Activated CD8-positive, alpha-beta T cell treated with anti-CD3 and anti-CD28 coated beads for 36 hours (primary cell): ENCODE measurements at regions not wholly inside any gene's neighbourhood (a gene's known extent, or its start where the extent isn't known, plus 50 kb on each side); places are given as distances from the start of the nearest gene placed in this dataset.
"Not testable (repeated sequence)": the region's sequence is repeated elsewhere in the genome, so short reads cannot be mapped to it uniquely, and the experiment has no call there.

ENCODE experiments used
- ATAC-seq: fragments of 200-7000 bp; cut with Tn5 transposase; one replicate; pipeline ENCODE4 v1.10.0; 2021; ENCODE audit warnings: mild to moderate bottlenecking, moderate library complexity
- CTCF ChIA-PET: fragments of 350-600 bp; sonication (Branson Sonifier 250); formaldehyde crosslinking; loops from one replicate; lab custom pipeline; 2021; ENCODE audit warnings: antibody characterized with exemption; lab: Charles Lee
- POLR2A ChIA-PET: fragments of 350-600 bp; sonication (Branson Sonifier 250); formaldehyde crosslinking; loops from one replicate; lab custom pipeline; 2021; ENCODE audit warnings: antibody characterized with exemption; lab: Charles Lee
- DNase-seq: peaks from one replicate; pipeline ENCODE4 v3.0.0-alpha.2; 2020
- H3K27ac Mint-ChIP-seq: one replicate; pipeline ENCODE4 v1.8.0; 2021; ENCODE audit warnings: mild to moderate bottlenecking, mixed read lengths
- H3K27me3 Mint-ChIP-seq: one replicate; pipeline ENCODE4 v1.8.0; 2021; ENCODE audit warnings: mixed read lengths
- H3K36me3 Mint-ChIP-seq: one replicate; pipeline ENCODE4 v1.8.0; 2021; ENCODE audit warnings: low read depth, mixed read lengths
- H3K4me1 Mint-ChIP-seq: one replicate; pipeline ENCODE4 v1.8.0; 2021; ENCODE audit warnings: low read depth, mixed read lengths
- H3K4me3 Mint-ChIP-seq: one replicate; pipeline ENCODE4 v1.8.0; 2021; ENCODE audit warnings: mild to moderate bottlenecking, moderate library complexity, mixed read lengths
- H3K9me3 Mint-ChIP-seq: one replicate; pipeline ENCODE4 v1.8.0; 2021; ENCODE audit warnings: mixed read lengths
- intact Hi-C: fragments of 100-400 bp; cut with micrococcal nuclease; formaldehyde crosslinking; loops from one replicate; pipeline ENCODE4 v1.10.0; 2022
- TF ChIP-seq, protein P1 (sequence below): fragments of 200-600 bp; IDR thresholded peaks from one replicate; pipeline ENCODE4 v1.8.0; 2022; ENCODE audit warnings: antibody characterized with exemption, mild to moderate bottlenecking

GRCh38 chrX:115427861-115428410, 133.0 kb upstream of the PLS3 start:
- Mint-ChIP-seq H3K4me1 (no peaks in the 10 kb centered on the region), H3K27me3 (no peaks in the 10 kb centered on the region), H3K27ac (no peak overlapping the region), H3K4me3 (no peak overlapping the region), H3K36me3 (no peaks in the 10 kb centered on the region), H3K9me3 (no peaks in the 10 kb centered on the region)
- ChIA-PET CTCF (no interaction called here), POLR2A (no interaction called here)
- DNase-seq = no peak
- TF ChIP-seq, protein P1, sequence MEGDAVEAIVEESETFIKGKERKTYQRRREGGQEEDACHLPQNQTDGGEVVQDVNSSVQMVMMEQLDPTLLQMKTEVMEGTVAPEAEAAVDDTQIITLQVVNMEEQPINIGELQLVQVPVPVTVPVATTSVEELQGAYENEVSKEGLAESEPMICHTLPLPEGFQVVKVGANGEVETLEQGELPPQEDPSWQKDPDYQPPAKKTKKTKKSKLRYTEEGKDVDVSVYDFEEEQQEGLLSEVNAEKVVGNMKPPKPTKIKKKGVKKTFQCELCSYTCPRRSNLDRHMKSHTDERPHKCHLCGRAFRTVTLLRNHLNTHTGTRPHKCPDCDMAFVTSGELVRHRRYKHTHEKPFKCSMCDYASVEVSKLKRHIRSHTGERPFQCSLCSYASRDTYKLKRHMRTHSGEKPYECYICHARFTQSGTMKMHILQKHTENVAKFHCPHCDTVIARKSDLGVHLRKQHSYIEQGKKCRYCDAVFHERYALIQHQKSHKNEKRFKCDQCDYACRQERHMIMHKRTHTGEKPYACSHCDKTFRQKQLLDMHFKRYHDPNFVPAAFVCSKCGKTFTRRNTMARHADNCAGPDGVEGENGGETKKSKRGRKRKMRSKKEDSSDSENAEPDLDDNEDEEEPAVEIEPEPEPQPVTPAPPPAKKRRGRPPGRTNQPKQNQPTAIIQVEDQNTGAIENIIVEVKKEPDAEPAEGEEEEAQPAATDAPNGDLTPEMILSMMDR = no peak
- intact Hi-C loops = no loop called here
- ATAC-seq = no peak

DNA sequence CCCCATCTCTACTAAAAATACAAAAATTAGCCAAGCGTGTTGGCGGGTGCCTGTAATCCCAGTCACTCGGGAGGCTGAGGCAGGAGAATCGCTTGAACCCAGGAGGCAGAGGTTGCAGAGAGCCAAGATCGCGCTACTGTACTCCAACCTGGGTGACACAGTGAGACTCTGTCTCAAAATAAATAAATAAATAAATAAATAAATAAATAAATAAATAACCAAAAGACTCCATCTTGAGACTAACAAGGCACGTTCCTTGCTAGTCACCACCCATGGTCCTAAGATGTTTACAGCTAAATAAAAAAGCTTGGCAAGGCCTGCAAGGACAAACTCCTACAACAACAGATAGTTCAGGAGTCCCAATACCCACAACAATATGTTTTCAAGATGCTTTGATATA, 126.1 kb upstream of the PLS3 start:
- POLR2A ChIA-PET, DNase-seq, intact Hi-C loops, H3K9me3 Mint-ChIP-seq, H3K36me3 Mint-ChIP-seq, ATAC-seq, CTCF ChIA-PET, H3K27me3 Mint-ChIP-seq, H3K27ac Mint-ChIP-seq, H3K4me1 Mint-ChIP-seq, H3K4me3 Mint-ChIP-seq: not testable (repeated sequence)

DNA sequence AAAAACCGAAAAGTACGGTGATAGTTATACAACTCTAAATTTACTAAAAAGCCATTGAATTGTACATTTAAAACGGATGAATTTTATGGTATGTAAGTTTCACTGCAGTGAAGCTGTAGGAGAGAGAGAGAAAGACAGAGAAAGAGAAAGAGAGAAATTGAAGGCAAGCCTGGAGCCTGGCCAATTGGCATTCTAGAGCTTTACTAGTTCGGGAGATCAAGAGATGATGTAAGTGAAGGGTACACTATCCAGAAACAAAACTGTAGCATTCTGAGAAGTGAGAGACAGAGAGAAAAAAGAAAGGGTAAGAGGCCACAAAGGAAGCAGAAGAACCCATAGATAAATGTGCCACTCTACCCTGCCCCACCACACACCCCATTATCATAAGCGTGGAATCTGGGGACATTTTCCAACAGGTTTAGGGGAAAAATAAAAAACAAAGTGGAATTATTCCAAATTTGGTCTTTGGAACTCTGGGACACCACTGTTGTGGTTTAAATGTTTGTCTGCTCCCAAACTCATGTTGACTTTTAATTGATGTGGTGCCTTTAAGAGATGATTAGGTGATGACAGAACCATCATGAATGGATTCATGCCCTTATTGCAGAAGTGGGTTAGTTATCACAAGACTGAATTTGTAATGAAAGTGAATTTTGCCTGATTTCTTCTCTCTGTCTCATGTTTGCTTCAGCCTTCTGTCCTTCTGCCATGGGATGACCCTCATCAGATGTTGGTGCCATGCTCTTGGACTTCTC, 123.0 kb upstream of the PLS3 start:
- ChIA-PET CTCF (no interaction called here), POLR2A (no interaction called here)
- no peak for ATAC-seq
- Mint-ChIP-seq H3K4me3 (no peak overlapping the region), H3K27ac (no peak overlapping the region), H3K9me3 (no peaks in the 10 kb centered on the region), H3K27me3 (no peaks in the 10 kb centered on the region), H3K36me3 (no peaks in the 10 kb centered on the region), H3K4me1 (no peaks in the 10 kb centered on the region)
- TF ChIP-seq, protein P1 = no peak
- intact Hi-C loops = no loop called here
- DNase-seq = no peak

- DNase-seq = no peak
- intact Hi-C loops = no loop called here
- H3K27ac Mint-ChIP-seq = no peak overlapping the region
- ATAC-seq = no peak
- ChIA-PET POLR2A (no interaction called here), CTCF (no interaction called here)
- no peaks in the 10 kb centered on the region for H3K36me3 Mint-ChIP-seq
- no peaks in the 10 kb centered on the region for H3K9me3 Mint-ChIP-seq
- H3K4me1 Mint-ChIP-seq = no peaks in the 10 kb centered on the region
- no peaks in the 10 kb centered on the region for H3K27me3 Mint-ChIP-seq
- no peak overlapping the region for H3K4me3 Mint-ChIP-seq
- TF ChIP-seq, protein P1 = no peak
Measured at GRCh38 chrX:115448146-115448545, 112.8 kb upstream of the PLS3 start.

DNA sequence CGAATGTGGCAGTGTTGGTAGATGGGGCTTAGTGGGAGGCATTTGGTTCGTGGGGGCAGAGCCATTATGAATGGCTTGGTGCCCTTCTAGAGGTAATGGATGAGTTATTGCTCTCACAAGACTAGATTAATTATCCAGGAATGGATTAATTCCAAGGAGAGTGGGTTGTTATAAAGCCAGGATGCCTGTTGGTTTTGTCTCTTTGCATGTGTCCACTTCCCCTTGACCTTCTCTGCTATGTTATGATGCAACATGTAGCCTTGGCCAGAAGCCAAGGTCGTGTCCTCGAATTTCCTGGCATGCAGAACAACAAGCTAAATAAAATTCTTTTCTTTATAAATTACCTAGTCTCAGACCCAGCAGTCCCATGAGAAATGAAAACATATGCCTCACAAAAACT, 111.2 kb upstream of the PLS3 start:
- POLR2A ChIA-PET = no interaction called here
- no peak for ATAC-seq
- intact Hi-C loops = no loop called here
- no peaks in the 10 kb centered on the region for H3K9me3 Mint-ChIP-seq
- no peaks in the 10 kb centered on the region for H3K27me3 Mint-ChIP-seq
- H3K36me3 Mint-ChIP-seq = no peaks in the 10 kb centered on the region
- TF ChIP-seq, protein P1 = no peak
- H3K4me3 Mint-ChIP-seq = no peak overlapping the region
- no peaks in the 10 kb centered on the region for H3K4me1 Mint-ChIP-seq
- H3K27ac Mint-ChIP-seq = no peak overlapping the region
- CTCF ChIA-PET = no interaction called here
- DNase-seq = no peak
